Uterus (tissue), 3 donors: ENCODE measurements at regions not wholly inside any gene's neighbourhood (a gene's known extent, or its start where the extent isn't known, plus 50 kb on each side); places are given as distances from the start of the nearest gene placed in this dataset.

Source experiments
- DNase-seq, 2 donors: peaks; one replicate each; pipeline ENCODE4 v3.0.0-alpha.2; 2019 to 2020
- H3K27ac ChIP-seq, 2 donors: fragments of 200-600 bp; sonication (generic); 1 replicate in 1 of 2; 2 replicates in 1 of 2; pipeline ENCODE4 v1.5.1; 2016 to 2018
- H3K27me3 ChIP-seq, 2 donors: fragments of 200-600 bp; sonication (generic); one replicate each; pipeline ENCODE4 v1.5.1; 2018 to 2019; ENCODE audit warnings: control low read depth in 1 of 2
- H3K36me3 ChIP-seq, 2 donors: fragments of 200-600 bp; sonication (generic); one replicate each; pipeline ENCODE4 v1.5.1; 2019; ENCODE audit warnings: control low read depth in 1 of 2
- H3K4me1 ChIP-seq, 2 donors: fragments of 200-600 bp; sonication (generic); one replicate each; pipeline ENCODE4 v1.5.1; 2018 to 2019; ENCODE audit warnings: control low read depth in 1 of 2
- H3K4me3 ChIP-seq, 2 donors: fragments of 200-600 bp; sonication (generic); 1 replicate in 1 of 2; 2 replicates in 1 of 2; pipeline ENCODE4 v1.5.1; 2018 to 2019; ENCODE audit warnings: mild to moderate bottlenecking in 1 of 2
- H3K9me3 ChIP-seq, 2 donors: fragments of 200-600 bp; sonication (generic); one replicate each; pipeline ENCODE4 v1.5.1; 2019; ENCODE audit warnings: control low read depth in 1 of 2
- CTCF ChIP-seq, 4 experiments: fragments of 200-600 bp in 2 of 4; fragments of 450-650 bp in 2 of 4; sonication (generic) in 2 of 4; IDR thresholded peaks; one replicate each; pipeline ENCODE4 v1.5.1; 2016 to 2019; ENCODE audit warnings: antibody characterized with exemption in 4 of 4, mild to moderate bottlenecking in 2 of 4, moderate library complexity in 1 of 4
- POLR2A ChIP-seq, 2 donors: fragments of 450-650 bp; IDR thresholded peaks; one replicate each; pipeline ENCODE4 v1.6.1; 2016; ENCODE audit warnings: antibody characterized with exemption in 2 of 2, mild to moderate bottlenecking in 1 of 2, moderate library complexity in 1 of 2
- intact Hi-C: fragments of 100-400 bp; cut with DNase I; formaldehyde crosslinking; loops from one replicate; pipeline ENCODE4 v1.15.1; 2023; ENCODE audit warnings: low total_unique reads
- donor health status: DM: yes; HTN: yes; CAD: no.

DNA sequence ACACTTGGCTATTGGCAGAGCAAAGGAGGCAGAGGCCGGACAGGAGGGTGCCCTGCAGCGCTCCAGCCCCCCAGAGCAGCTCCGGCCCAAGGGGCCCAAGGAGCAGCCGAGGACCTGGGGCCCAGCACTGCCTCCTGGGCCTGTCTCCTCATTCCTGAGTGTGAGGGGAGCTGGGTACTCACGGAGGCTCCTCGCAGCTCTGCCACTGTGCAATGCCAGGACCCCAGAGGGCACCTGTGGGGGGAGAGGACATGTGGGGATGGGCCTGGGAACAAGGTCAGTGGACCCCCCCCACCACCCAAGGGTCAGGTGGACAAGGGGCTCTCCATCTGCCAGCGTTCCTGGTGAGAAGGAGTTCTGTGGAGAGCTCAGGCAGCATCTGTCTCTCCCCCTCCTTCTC is 192.6 kb upstream of the PPP1R26 start:
- H3K4me3 ChIP-seq = no peak overlapping the region
- H3K36me3 ChIP-seq = no peaks in the 10 kb centered on the region
- no peak overlapping the region for H3K27ac ChIP-seq
- DNase-seq = no peak
- peaks cover 0 to 5% of the 10 kb centered on the region in 2 donors for H3K27me3 ChIP-seq
- no peak for TF ChIP-seq POLR2A (IDR thresholded peaks at IDR 0.05)
- TF ChIP-seq CTCF (IDR thresholded peaks at IDR 0.05) = no peak
- intact Hi-C loops = no loop called here
- H3K9me3 ChIP-seq = no peaks in the 10 kb centered on the region
- peaks cover 0 to under 1% of the 10 kb centered on the region in 2 donors for H3K4me1 ChIP-seq

GRCh38 chr9:135287627-135288026 is 192.0 kb upstream of the PPP1R26 start:
- intact Hi-C loops = no loop called here
- Histone ChIP-seq H3K36me3 (no peaks in the 10 kb centered on the region), H3K9me3 (no peaks in the 10 kb centered on the region), H3K27ac (no peak overlapping the region), H3K4me1 (no peaks in the 10 kb centered on the region), H3K27me3 (peaks cover 0 to 5% of the 10 kb centered on the region in 2 donors), H3K4me3 (no peak overlapping the region)
- DNase-seq = no peak
- no peak for TF ChIP-seq POLR2A (IDR thresholded peaks at IDR 0.05)
- TF ChIP-seq CTCF (IDR thresholded peaks at IDR 0.05) = no peak

GRCh38 chr9:135288054-135288453 is 191.5 kb upstream of the PPP1R26 start:
- H3K27ac ChIP-seq = no peak overlapping the region
- TF ChIP-seq POLR2A (IDR thresholded peaks at IDR 0.05) (no peak), CTCF (IDR thresholded peaks at IDR 0.05) (no peak)
- H3K4me3 ChIP-seq = no peak overlapping the region
- H3K27me3 ChIP-seq = peaks cover 0 to 5% of the 10 kb centered on the region in 2 donors
- H3K4me1 ChIP-seq = no peaks in the 10 kb centered on the region
- no peaks in the 10 kb centered on the region for H3K36me3 ChIP-seq
- intact Hi-C loops = no loop called here
- H3K9me3 ChIP-seq = no peaks in the 10 kb centered on the region
- DNase-seq = no peak

DNA sequence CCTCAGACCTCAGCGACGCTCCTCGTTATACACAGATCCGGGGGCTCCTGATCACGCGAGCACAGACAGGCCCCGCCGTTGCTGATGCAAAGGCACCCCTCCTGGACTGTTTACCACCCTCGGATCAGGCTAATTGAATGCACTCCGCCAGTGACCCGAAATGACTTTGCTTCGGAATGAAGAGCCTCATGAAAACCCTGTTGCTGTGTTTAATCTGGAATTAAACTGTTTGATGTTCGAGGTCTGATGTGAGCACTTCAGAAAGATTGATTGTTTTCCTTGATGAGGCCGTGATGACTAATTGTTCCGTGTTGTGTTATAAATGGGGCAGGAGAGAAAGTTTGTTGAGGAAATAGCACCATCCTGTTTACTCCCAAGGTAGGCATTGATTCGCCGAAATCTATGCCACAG is 190.5 kb upstream of the PPP1R26 start:
- H3K36me3 ChIP-seq = no peaks in the 10 kb centered on the region
- no peak overlapping the region for H3K4me3 ChIP-seq
- intact Hi-C loops = no loop called here
- H3K9me3 ChIP-seq = no peaks in the 10 kb centered on the region
- no peak for DNase-seq
- H3K27me3 ChIP-seq = peaks cover 0 to 5% of the 10 kb centered on the region in 2 donors
- H3K27ac ChIP-seq = no peak overlapping the region
- H3K4me1 ChIP-seq = no peaks in the 10 kb centered on the region
- no peak for TF ChIP-seq CTCF (IDR thresholded peaks at IDR 0.05)
- no peak for TF ChIP-seq POLR2A (IDR thresholded peaks at IDR 0.05)

DNA sequence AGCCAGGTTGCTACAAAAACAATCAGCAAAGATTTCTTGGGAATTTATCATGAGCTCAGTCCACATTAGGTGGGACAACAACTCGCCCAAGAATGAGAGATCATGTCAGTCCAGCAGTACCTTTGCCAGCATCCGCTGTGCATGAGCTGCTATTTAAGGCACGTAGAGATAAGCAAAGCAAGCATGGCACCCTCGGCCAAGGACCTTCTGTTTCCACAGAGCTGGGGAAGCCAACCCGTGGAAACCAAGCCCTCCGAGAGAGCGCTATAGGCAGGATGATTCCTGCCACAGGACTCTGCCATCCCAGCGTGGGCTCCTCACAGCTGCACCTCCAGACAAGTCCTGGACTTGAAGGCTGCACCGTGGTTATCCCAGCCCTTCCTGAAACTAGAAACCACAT is 189.5 kb upstream of the PPP1R26 start:
- TF ChIP-seq POLR2A (IDR thresholded peaks at IDR 0.05) (no peak), CTCF (IDR thresholded peaks at IDR 0.05) (no peak)
- peaks cover 0 to 5% of the 10 kb centered on the region in 2 donors for H3K27me3 ChIP-seq
- no peaks in the 10 kb centered on the region for H3K4me1 ChIP-seq
- no peaks in the 10 kb centered on the region for H3K36me3 ChIP-seq
- H3K9me3 ChIP-seq = no peaks in the 10 kb centered on the region
- H3K4me3 ChIP-seq = no peak overlapping the region
- H3K27ac ChIP-seq = no peak overlapping the region
- no peak for DNase-seq
- intact Hi-C loops = no loop called here
